Mesenchymal stem cell (in vitro differentiated cells and primary cell): ENCODE measurements at regions not wholly inside any gene's neighbourhood (a gene's known extent, or its start where the extent isn't known, plus 50 kb on each side); places are given as distances from the start of the nearest gene placed in this dataset.

Experiments used
- DNase-seq: peaks from one replicate; pipeline ENCODE4 v3.0.0-alpha.2; 2013
- H2AFZ ChIP-seq: one replicate; pipeline ENCODE4 v1.6.1; 2013; ENCODE audit warnings: low read depth, mild to moderate bottlenecking, control low read depth, inconsistent platforms, low read length, moderate library complexity
- H2AK5ac ChIP-seq: 2 replicates; pipeline ENCODE4 v1.6.1; 2013; ENCODE audit warnings: low read length, moderate library complexity, mild to moderate bottlenecking, inconsistent platforms; ENCODE audit not compliant: severe bottlenecking
- H2BK120ac ChIP-seq: one replicate; pipeline ENCODE4 v1.6.1; 2013; ENCODE audit warnings: low read depth, mild to moderate bottlenecking, inconsistent platforms, low read length, moderate library complexity
- H2BK12ac ChIP-seq, 2 experiments: one replicate each; pipeline ENCODE4 v1.6.1; 2013; ENCODE audit warnings: inconsistent platforms in 2 of 2, low read length in 2 of 2, mild to moderate bottlenecking in 2 of 2, moderate library complexity in 2 of 2, control low read depth in 1 of 2
- H2BK15ac ChIP-seq: one replicate; pipeline ENCODE4 v1.6.1; 2013; ENCODE audit warnings: mild to moderate bottlenecking, low read depth, inconsistent platforms; ENCODE audit not compliant: poor library complexity, severe bottlenecking
- H2BK5ac ChIP-seq: 2 replicates; pipeline ENCODE4 v1.6.1; 2013; ENCODE audit warnings: low read depth, mild to moderate bottlenecking, low read length, control low read depth, inconsistent platforms; ENCODE audit not compliant: poor library complexity, severe bottlenecking
- H3K14ac ChIP-seq, 2 experiments: one replicate each; pipeline ENCODE4 v1.6.1; 2013; ENCODE audit warnings: inconsistent platforms in 2 of 2, low read length in 2 of 2, control low read depth in 1 of 2, mild to moderate bottlenecking in 1 of 2, moderate library complexity in 1 of 2
- H3K18ac ChIP-seq, 2 experiments: one replicate each; pipeline ENCODE4 v1.6.1; 2013; ENCODE audit warnings: inconsistent platforms in 2 of 2, low read length in 2 of 2, control low read depth in 1 of 2, low read depth in 1 of 2, mild to moderate bottlenecking in 1 of 2
- H3K23ac ChIP-seq, 2 experiments: one replicate each; pipeline ENCODE4 v1.6.1; 2013; ENCODE audit warnings: inconsistent platforms in 2 of 2, low read length in 2 of 2, mild to moderate bottlenecking in 2 of 2, moderate library complexity in 2 of 2, control low read depth in 1 of 2
- H3K27ac ChIP-seq: 2 replicates; pipeline ENCODE4 v1.5.1; 2013; ENCODE audit warnings: mild to moderate bottlenecking, moderate library complexity, low read length, control low read depth, inconsistent platforms; ENCODE audit not compliant: poor library complexity, severe bottlenecking
- H3K27me3 ChIP-seq, 2 experiments: 2 replicates each; pipeline versions ENCODE4 v1.6.1 to v1.7.0; 2013; ENCODE audit warnings: low read length in 2 of 2, mild to moderate bottlenecking in 2 of 2, moderate library complexity in 2 of 2, control low read depth in 1 of 2, inconsistent platforms in 1 of 2; ENCODE audit not compliant: control insufficient read depth in 1 of 2, insufficient read depth in 1 of 2
- H3K36me3 ChIP-seq, 2 experiments: 2 replicates each; pipeline versions ENCODE4 v1.6.1 to v1.7.0; 2013; ENCODE audit warnings: low read length in 2 of 2, control low read depth in 1 of 2, inconsistent platforms in 1 of 2, low read depth in 1 of 2, mild to moderate bottlenecking in 1 of 2; ENCODE audit not compliant: insufficient read depth in 2 of 2, control insufficient read depth in 1 of 2
- H3K4ac ChIP-seq, 2 experiments: one replicate each; pipeline ENCODE4 v1.6.1; 2013; ENCODE audit warnings: inconsistent platforms in 2 of 2, low read length in 2 of 2, mild to moderate bottlenecking in 2 of 2, moderate library complexity in 2 of 2, control low read depth in 1 of 2, low read depth in 1 of 2
- H3K4me1 ChIP-seq: 2 replicates; pipeline ENCODE4 v1.6.1; 2013; ENCODE audit warnings: low read depth, low read length, control low read depth; ENCODE audit not compliant: control insufficient read depth, insufficient read depth
- H3K4me2 ChIP-seq: 2 replicates; pipeline ENCODE4 v1.6.1; 2013; ENCODE audit warnings: low read length, mild to moderate bottlenecking, inconsistent platforms; ENCODE audit not compliant: poor library complexity, severe bottlenecking
- H3K4me3 ChIP-seq, 2 experiments: 2 replicates each; pipeline versions ENCODE4 v1.5.1 to v1.7.0; 2013; ENCODE audit warnings: low read length in 2 of 2, mild to moderate bottlenecking in 2 of 2, control low read depth in 1 of 2, low read depth in 1 of 2; ENCODE audit not compliant: insufficient read depth in 1 of 2
- H3K79me1 ChIP-seq: replicated peaks from 2 replicates; pipeline ENCODE4 v1.6.1; 2013; ENCODE audit warnings: mild to moderate bottlenecking, control low read depth, low read length, inconsistent platforms; ENCODE audit not compliant: poor library complexity, severe bottlenecking
- H3K9ac ChIP-seq: 2 replicates; pipeline ENCODE4 v1.7.0; 2013; ENCODE audit warnings: mild to moderate bottlenecking, low read length, moderate library complexity
- H3K9me3 ChIP-seq: 2 replicates; pipeline ENCODE4 v1.7.0; 2013; ENCODE audit warnings: mild to moderate bottlenecking, low read length; ENCODE audit not compliant: control insufficient read depth
- H4K8ac ChIP-seq: one replicate; pipeline ENCODE4 v1.6.1; 2013; ENCODE audit warnings: inconsistent platforms, mild to moderate bottlenecking, low read length, moderate library complexity
- H4K91ac ChIP-seq: one replicate; pipeline ENCODE4 v1.6.1; 2013; ENCODE audit warnings: mild to moderate bottlenecking, low read length, inconsistent platforms
- WGBS: methylation state at CpG from one replicate; pipeline ENCODE4 v1.1.7; 2013; ENCODE audit warnings: mixed read lengths; 5-methylcytosine and 5-hydroxymethylcytosine counted together

- Histone ChIP-seq H2BK5ac (no peak overlapping the region), H2BK15ac (no peak overlapping the region), H2AFZ (no peak overlapping the region), H3K4me1 (peaks cover 2% of the 10 kb centered on the region), H3K9me3 (no peaks in the 10 kb centered on the region), H3K4me2 (no peak overlapping the region), H3K18ac (no peak overlapping the region), H2AK5ac (no peak overlapping the region), H4K8ac (no peak overlapping the region), H3K79me1 (no peaks in the 10 kb centered on the region), H2BK12ac (no peak overlapping the region), H4K91ac (no peak overlapping the region), H3K27me3 (peaks cover 0 to 4% of the 10 kb centered on the region in 2 experiments), H2BK120ac (no peak overlapping the region), H3K27ac (no peak overlapping the region), H3K14ac (no peak overlapping the region), H3K4ac (no peak overlapping the region), H3K23ac (no peak overlapping the region), H3K4me3 (no peak overlapping the region), H3K9ac (no peak overlapping the region), H3K36me3 (peaks cover 0 to 2% of the 10 kb centered on the region in 2 experiments)
- no peak for DNase-seq
These were observed 329.1 kb upstream of the ROPN1 start for GRCh38 chr3:124320976-124321375.

GRCh38 chr3:124322309-124322880, 330.5 kb upstream of the ROPN1 start:
- no peak overlapping the region for H3K14ac ChIP-seq
- no peak overlapping the region for H2BK120ac ChIP-seq
- H4K8ac ChIP-seq: no peak overlapping the region
- no peak overlapping the region for H2BK5ac ChIP-seq
- H3K36me3 ChIP-seq: peaks cover 0 to 3% of the 10 kb centered on the region in 2 experiments
- peak; percentile 1 for DNase-seq
- H3K79me1 ChIP-seq: no peaks in the 10 kb centered on the region
- no peak overlapping the region for H4K91ac ChIP-seq
- H3K27ac ChIP-seq: no peak overlapping the region
- no peak overlapping the region for H3K4me2 ChIP-seq
- no peak overlapping the region for H3K9ac ChIP-seq
- no peak overlapping the region for H3K4ac ChIP-seq
- no peak overlapping the region for H2BK12ac ChIP-seq
- no peaks in the 10 kb centered on the region for H3K9me3 ChIP-seq
- H3K4me3 ChIP-seq: no peak overlapping the region
- H3K27me3 ChIP-seq: peaks cover 0 to 4% of the 10 kb centered on the region in 2 experiments
- no peak overlapping the region for H3K18ac ChIP-seq
- no peak overlapping the region for H2BK15ac ChIP-seq
- no peak overlapping the region for H2AFZ ChIP-seq
- peaks cover 2% of the 10 kb centered on the region for H3K4me1 ChIP-seq
- WGBS: 75% methylated on average over 3 of the region's 3 CpGs
- H3K23ac ChIP-seq: no peak overlapping the region
- H2AK5ac ChIP-seq: no peak overlapping the region

GRCh38 chr3:124322966-124323365, 331.0 kb upstream of the ROPN1 start:
- no peak overlapping the region for H3K14ac ChIP-seq
- no peak overlapping the region for H3K4me2 ChIP-seq
- H3K9ac ChIP-seq: no peak overlapping the region
- H2BK15ac ChIP-seq: no peak overlapping the region
- no peak overlapping the region for H2AFZ ChIP-seq
- H3K27ac ChIP-seq: no peak overlapping the region
- H3K36me3 ChIP-seq: peaks cover 0 to 3% of the 10 kb centered on the region in 2 experiments
- no peak overlapping the region for H3K23ac ChIP-seq
- no peak overlapping the region for H4K91ac ChIP-seq
- no peak overlapping the region for H2BK12ac ChIP-seq
- peaks cover 0 to 4% of the 10 kb centered on the region in 2 experiments for H3K27me3 ChIP-seq
- 42% methylated on average over 3 of the region's 4 CpGs for WGBS
- no peak overlapping the region for H2BK120ac ChIP-seq
- H3K18ac ChIP-seq: no peak overlapping the region
- H3K79me1 ChIP-seq: no peaks in the 10 kb centered on the region
- H3K4me3 ChIP-seq: no peak overlapping the region
- no peak overlapping the region for H3K4ac ChIP-seq
- H3K9me3 ChIP-seq: no peaks in the 10 kb centered on the region
- DNase-seq: no peak
- H3K4me1 ChIP-seq: peaks cover 2% of the 10 kb centered on the region
- no peak overlapping the region for H2BK5ac ChIP-seq
- H2AK5ac ChIP-seq: no peak overlapping the region
- H4K8ac ChIP-seq: no peak overlapping the region

GRCh38 chr3:124325248-124325647, 333.3 kb upstream of the ROPN1 start:
- Histone ChIP-seq H3K23ac (no peak overlapping the region), H4K8ac (no peak overlapping the region), H3K27me3 (peaks cover 0 to 4% of the 10 kb centered on the region in 2 experiments), H2BK120ac (no peak overlapping the region), H3K4ac (no peak overlapping the region), H2BK15ac (no peak overlapping the region), H3K9me3 (no peaks in the 10 kb centered on the region), H3K27ac (no peak overlapping the region), H2AFZ (no peak overlapping the region), H3K9ac (no peak overlapping the region), H2BK12ac (no peak overlapping the region), H2BK5ac (no peak overlapping the region), H3K4me1 (no peaks in the 10 kb centered on the region), H4K91ac (no peak overlapping the region), H3K36me3 (peaks cover 0 to 7% of the 10 kb centered on the region in 2 experiments), H2AK5ac (no peak overlapping the region), H3K14ac (no peak overlapping the region), H3K18ac (no peak overlapping the region), H3K4me2 (no peak overlapping the region), H3K4me3 (no peak overlapping the region), H3K79me1 (no peaks in the 10 kb centered on the region)
- WGBS: 85% methylated on average over 2 of the region's 2 CpGs
- DNase-seq: no peak
